ENCODE measurements at regions not wholly inside any gene's neighbourhood (a gene's known extent, or its start where the extent isn't known, plus 50 kb on each side); places are given as distances from the start of the nearest gene placed in this dataset.

DNA sequence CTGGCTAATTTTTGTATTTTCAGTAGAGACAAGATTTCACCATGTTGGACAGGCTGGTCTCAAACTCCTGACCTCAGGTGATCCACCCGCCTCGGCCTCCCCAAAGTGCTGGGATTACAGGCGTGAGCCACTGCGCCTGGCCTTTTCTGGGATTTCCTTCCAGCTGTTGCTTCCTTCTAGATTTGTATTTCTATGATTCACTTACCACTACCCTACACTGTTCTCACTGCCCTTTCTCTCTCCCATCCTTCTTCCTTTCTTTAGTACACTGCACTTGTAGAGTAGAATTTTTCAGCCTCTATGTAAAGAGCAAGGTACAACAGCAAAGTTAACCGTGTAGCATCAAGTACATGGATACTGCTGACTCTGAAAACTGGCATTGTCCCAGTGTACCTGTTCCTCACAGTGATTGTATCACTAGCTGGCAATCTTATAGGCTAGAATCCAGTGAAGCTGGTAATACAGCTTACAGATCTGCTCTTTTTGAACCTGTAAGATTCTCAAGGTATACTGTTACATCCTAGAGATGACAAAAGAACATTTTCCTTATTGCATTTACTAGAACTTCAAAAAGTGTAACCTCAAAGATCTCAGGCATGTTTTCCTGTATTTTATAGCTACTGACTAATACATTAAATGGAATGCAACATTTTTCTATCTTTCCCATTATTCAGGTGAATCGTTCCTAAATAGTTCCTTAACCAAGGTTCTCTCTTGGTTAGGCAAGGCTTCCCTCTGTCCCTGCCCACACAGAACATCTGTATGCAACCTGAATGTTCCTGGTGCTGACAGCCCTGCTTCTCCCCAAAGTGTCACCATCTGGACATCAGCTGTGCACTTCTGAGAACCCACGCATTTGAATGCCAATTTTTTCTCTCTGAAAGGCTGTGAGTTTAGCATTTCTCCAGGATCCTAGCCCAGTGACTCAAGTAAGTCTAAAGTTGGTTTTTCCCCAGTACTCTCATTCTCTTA, 74.1 kb upstream of the RAP2B start:
- Histone ChIP-seq H3K27ac (no peak overlapping the region), H3K9me3 (no peaks in the 10 kb centered on the region), H3K27me3 (no peaks in the 10 kb centered on the region), H3K36me3 (no peaks in the 10 kb centered on the region), H3K4me3 (no peak overlapping the region), H3K4me1 (no peaks in the 10 kb centered on the region)
- TF ChIP-seq POLR2AphosphoS5 (IDR thresholded peaks at IDR 0.05), result no peak
- no peak for TF ChIP-seq CTCF (IDR thresholded peaks at IDR 0.05)
- no peak for TF ChIP-seq EP300 (IDR thresholded peaks at IDR 0.05)
- no peak for TF ChIP-seq POLR2A (IDR thresholded peaks at IDR 0.05)
- 69% methylated on average over 7 of the region's 7 CpGs for WGBS
- DNase-seq (ENCODE audit: low spot score in 2 of 2), result no peak

DNA sequence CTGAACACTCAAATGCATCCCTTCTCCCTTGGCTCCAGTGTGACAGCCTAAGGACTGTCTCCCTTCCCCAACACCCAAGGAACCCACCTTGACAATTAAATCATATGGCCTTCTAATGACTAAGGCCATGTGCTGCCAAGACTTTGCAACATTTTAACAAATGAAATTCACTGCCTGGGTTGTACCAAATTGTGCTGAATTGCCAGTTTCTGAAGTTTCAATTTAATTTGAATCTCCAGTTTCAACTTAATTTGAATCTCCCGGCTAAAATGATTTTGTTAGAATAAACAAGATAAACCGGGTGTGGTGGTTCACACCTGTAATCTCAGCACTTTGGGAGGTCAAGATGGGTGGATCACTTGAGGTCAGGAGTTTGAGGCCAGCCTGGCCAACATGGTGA, 72.4 kb upstream of the RAP2B start:
- no peak for DNase-seq (ENCODE audit: low spot score in 2 of 2)
- H3K36me3 ChIP-seq, result no peaks in the 10 kb centered on the region
- H3K4me1 ChIP-seq, result no peaks in the 10 kb centered on the region
- 80% methylated on average over 2 of the region's 2 CpGs for WGBS
- no peak overlapping the region for H3K27ac ChIP-seq
- H3K4me3 ChIP-seq, result no peak overlapping the region
- no peak for TF ChIP-seq POLR2AphosphoS5 (IDR thresholded peaks at IDR 0.05)
- no peak for TF ChIP-seq POLR2A (IDR thresholded peaks at IDR 0.05)
- no peak for TF ChIP-seq CTCF (IDR thresholded peaks at IDR 0.05)
- TF ChIP-seq EP300 (IDR thresholded peaks at IDR 0.05), result no peak
- H3K9me3 ChIP-seq, result no peaks in the 10 kb centered on the region
- H3K27me3 ChIP-seq, result no peaks in the 10 kb centered on the region

- Histone ChIP-seq H3K9me3 (no peaks in the 10 kb centered on the region), H3K4me3 (no peak overlapping the region), H3K36me3 (no peaks in the 10 kb centered on the region), H3K4me1 (no peaks in the 10 kb centered on the region), H3K27ac (no peak overlapping the region), H3K27me3 (no peaks in the 10 kb centered on the region)
- TF ChIP-seq POLR2AphosphoS5 (IDR thresholded peaks at IDR 0.05), result no peak
- no peak for TF ChIP-seq CTCF (IDR thresholded peaks at IDR 0.05)
- no peak for DNase-seq (ENCODE audit: low spot score in 2 of 2)
- WGBS, result 77% methylated on average over 1 of the region's 1 CpG
Measured at GRCh38 chr3:153090973-153091372, 71.1 kb upstream of the RAP2B start.

DNA sequence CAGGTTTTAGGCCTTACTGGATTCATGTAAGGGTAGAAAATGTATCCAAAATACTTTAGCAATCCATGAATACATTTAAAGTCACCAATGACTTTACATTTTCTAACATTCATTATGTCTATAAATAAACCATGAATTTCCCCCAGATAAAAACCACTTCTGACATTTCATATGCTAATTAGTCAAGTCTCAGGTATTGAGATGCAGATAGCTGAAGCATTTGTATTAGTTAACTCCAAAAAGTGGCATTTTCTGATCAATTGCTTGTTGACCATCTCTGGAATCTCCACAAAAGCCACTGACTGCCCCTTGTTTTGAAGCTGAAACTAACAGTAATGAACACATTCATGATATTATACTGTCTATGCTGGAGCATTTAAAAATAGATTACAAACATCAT, 68.4 kb upstream of the RAP2B start:
- H3K27me3 ChIP-seq, result no peaks in the 10 kb centered on the region
- H3K4me3 ChIP-seq, result no peak overlapping the region
- no peaks in the 10 kb centered on the region for H3K36me3 ChIP-seq
- TF ChIP-seq EP300 (IDR thresholded peaks at IDR 0.05) (no peak), POLR2AphosphoS5 (IDR thresholded peaks at IDR 0.05) (no peak), CTCF (IDR thresholded peaks at IDR 0.05) (no peak), POLR2A (IDR thresholded peaks at IDR 0.05) (no peak)
- no peak for DNase-seq (ENCODE audit: low spot score in 2 of 2)
- H3K27ac ChIP-seq, result no peak overlapping the region
- no peaks in the 10 kb centered on the region for H3K9me3 ChIP-seq
- no peaks in the 10 kb centered on the region for H3K4me1 ChIP-seq

- H3K27ac ChIP-seq, result no peak overlapping the region
- no peaks in the 10 kb centered on the region for H3K27me3 ChIP-seq
- 24% methylated on average over 1 of the region's 1 CpG for WGBS
- H3K9me3 ChIP-seq, result no peaks in the 10 kb centered on the region
- TF ChIP-seq POLR2AphosphoS5 (IDR thresholded peaks at IDR 0.05), result no peak
- no peak for TF ChIP-seq POLR2A (IDR thresholded peaks at IDR 0.05)
- TF ChIP-seq EP300 (IDR thresholded peaks at IDR 0.05), result no peak
- no peak for TF ChIP-seq CTCF (IDR thresholded peaks at IDR 0.05)
- H3K36me3 ChIP-seq, result no peaks in the 10 kb centered on the region
- no peaks in the 10 kb centered on the region for H3K4me1 ChIP-seq
- no peak for DNase-seq (ENCODE audit: low spot score in 2 of 2)
- no peak overlapping the region for H3K4me3 ChIP-seq
Measured at GRCh38 chr3:153094386-153094785, 67.6 kb upstream of the RAP2B start.
